GM12873 (cell line): ENCODE measurements at regions not wholly inside any gene's neighbourhood (a gene's known extent, or its start where the extent isn't known, plus 50 kb on each side); places are given as distances from the start of the nearest gene placed in this dataset.

Experiments
- TF ChIP-seq, protein P1 (sequence below): IDR thresholded peaks from 2 replicates; pipeline ENCODE4 v1.5.1; 2012; ENCODE audit warnings: low read depth, mild to moderate bottlenecking, moderate library complexity, low read length, control low read depth; ENCODE audit not compliant: insufficient read depth; ENCODE audit errors: missing control alignments

DNA sequence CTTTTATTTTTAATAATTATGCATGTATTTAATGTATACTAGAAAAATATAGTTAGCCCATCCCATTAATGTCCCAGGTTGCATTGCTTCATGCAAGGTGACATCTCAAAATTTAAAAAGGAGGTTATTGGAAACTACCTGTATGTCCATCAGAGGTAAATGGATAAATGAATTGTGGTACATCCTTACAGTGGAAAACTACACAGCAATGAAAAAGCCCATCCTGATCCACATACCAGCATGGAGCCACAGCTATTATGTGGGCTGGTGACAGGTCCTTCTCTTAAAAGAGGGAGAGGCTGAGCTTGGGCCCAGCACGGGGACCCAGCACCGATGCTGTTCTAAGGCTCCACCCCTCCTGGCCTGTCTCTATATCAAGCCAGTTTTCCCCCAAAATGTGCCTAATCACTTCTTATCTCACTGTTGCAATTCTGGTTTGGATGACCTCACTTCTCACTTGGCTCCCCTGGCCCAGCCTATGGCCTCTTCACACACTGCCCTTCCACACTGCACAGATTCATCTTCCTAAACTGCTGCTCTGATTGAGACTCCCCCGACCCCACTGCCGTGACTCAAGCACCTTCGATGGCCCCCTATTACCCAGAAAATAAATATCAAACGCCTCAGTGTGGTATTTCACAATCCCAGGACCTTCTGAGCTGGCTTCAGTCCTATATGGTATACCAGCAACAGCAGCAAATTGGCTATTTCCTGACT is 97.1 kb upstream of the NCOR2 start:
- TF ChIP-seq, protein P1, sequence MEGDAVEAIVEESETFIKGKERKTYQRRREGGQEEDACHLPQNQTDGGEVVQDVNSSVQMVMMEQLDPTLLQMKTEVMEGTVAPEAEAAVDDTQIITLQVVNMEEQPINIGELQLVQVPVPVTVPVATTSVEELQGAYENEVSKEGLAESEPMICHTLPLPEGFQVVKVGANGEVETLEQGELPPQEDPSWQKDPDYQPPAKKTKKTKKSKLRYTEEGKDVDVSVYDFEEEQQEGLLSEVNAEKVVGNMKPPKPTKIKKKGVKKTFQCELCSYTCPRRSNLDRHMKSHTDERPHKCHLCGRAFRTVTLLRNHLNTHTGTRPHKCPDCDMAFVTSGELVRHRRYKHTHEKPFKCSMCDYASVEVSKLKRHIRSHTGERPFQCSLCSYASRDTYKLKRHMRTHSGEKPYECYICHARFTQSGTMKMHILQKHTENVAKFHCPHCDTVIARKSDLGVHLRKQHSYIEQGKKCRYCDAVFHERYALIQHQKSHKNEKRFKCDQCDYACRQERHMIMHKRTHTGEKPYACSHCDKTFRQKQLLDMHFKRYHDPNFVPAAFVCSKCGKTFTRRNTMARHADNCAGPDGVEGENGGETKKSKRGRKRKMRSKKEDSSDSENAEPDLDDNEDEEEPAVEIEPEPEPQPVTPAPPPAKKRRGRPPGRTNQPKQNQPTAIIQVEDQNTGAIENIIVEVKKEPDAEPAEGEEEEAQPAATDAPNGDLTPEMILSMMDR: no peak

DNA sequence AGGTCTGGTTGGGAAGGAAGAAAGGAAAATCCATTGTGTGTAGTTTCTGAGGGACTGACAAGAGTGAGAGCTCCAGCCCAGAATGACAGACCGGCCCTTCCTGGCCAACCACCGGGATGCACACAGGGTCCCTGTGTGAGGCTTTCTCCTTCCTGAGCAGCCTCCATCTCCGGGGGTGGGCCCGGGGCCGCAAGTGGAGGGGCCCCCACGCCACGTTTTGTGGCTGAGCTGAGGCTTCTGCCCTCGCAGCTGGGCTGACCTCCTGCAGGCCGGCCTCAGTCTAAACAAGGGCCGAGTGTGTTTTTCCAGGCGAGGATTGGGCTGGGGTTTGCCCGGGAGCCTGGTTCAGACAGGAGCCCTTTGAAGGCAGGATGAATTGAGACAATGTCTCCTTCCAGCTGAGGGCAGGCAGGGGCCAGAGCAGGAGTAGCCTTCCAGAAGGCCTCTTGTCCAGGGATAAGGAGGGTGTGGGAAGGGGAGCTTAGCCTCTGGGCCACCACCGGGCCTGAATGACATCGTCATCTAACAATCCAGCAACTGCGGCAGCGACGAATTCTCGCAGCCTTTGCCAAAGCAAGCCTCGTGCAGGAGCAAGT is 96.5 kb upstream of the NCOR2 start:
- TF ChIP-seq, protein P1: no peak

DNA sequence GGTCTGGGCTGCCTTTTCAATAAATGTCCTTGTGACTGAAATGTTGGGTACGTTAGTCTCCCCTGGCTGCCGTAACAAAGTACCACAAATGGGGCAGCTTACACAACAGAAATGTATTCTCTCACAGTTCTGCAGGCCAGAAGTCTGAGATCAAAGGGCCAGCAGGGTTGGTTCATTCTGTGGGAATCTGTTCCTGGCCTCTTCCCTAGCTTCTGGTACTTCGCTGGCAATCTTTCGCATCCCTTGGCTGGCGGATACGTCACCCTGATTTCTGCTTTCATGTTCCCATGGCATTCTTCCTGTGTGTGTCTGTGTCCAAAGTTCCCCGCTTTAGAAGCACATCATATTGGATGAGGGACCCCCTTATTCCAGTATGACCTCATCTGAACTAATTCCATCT is 95.8 kb upstream of the NCOR2 start:
- TF ChIP-seq, protein P1: no peak

DNA sequence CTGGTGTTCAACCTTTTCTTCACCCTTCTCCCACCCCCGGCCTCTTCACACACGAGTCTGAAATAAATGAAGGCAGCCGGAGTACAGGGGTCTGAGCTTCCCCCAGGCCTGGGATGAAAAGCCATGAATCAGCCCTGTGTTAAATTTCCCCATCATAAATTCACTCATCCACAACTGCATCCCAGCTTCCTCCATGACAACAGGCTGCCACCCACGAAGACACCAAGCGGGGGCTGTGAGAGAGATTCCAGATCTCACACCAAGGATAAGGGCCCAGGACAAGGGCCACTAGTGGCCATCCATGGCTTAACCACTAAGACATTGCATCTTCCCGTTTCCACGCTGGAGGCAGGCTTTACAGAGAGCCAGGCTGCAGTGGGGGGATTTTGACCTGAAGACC is 93.9 kb upstream of the NCOR2 start:
- TF ChIP-seq, protein P1: no peak

DNA sequence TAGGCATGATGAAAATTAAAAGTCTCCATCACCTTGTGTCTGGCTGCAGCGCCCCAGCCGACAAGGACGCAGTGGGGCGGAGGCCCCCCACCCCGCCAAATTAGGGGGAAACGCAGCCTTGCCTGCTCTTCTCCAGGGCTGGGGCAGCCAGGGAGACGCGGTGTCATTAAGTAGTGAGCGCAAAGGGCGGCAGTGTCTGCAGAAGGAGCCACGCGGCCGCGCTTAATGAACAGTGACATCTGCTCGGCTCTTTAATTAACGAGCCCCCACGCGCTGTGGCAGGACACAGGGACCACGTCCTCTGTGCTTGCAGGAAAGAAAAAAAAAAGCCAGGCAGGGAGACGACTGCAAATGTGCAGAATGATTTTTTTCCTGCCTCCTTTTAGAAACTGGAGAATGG is 93.4 kb upstream of the NCOR2 start:
- TF ChIP-seq, protein P1: no peak

DNA sequence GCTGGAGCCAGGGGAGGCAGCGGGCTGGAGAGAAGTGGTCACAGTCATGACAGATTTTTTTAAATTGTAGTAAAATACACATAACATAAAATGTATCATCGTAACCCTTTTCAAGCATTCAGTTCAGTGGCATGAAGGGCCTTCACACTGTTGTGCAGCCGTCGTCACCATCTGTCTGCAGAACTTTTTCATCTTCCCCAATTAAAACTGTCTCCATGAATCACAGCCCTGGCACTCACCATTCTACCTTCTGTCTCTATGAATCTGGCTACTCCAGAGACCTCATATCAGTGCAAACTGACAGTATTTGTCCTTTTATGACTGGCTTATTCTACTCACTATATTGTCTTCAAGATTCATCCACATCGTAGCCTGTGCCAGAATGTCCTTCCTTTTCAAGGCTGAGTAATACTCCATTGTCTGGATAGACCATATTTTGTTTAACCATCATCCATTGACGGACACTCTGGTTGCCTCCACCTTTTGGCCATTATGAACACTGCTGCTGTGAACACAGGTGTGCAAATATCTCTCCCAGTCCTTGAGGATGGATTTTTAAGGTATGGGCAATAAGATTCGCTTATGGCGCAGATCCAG is 91.5 kb upstream of the NCOR2 start:
- TF ChIP-seq, protein P1: no peak

DNA sequence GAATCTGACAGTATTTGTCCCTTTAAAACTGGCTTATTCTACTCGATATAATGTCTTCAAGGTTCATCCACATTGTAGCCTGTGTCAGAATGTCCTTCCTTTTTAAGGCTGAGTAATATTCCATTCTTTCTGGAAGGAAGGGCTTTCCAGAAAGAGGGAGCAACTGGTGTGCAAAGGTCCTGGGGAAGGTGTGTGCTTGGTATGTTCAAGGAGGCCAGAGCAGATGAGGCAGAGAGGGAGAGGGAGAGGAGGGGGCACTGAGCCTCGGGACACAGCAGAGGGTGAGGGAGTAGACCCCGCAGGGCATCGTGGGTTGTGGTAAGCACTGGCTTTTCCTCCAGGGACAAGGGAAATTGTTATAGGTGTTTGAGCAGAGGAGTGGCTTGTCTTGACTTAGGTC is 90.9 kb upstream of the NCOR2 start:
- TF ChIP-seq, protein P1: no peak
